ENCODE measurements at regions not wholly inside any gene's neighbourhood (a gene's known extent, or its start where the extent isn't known, plus 50 kb on each side); places are given as distances from the start of the nearest gene placed in this dataset.

DNA sequence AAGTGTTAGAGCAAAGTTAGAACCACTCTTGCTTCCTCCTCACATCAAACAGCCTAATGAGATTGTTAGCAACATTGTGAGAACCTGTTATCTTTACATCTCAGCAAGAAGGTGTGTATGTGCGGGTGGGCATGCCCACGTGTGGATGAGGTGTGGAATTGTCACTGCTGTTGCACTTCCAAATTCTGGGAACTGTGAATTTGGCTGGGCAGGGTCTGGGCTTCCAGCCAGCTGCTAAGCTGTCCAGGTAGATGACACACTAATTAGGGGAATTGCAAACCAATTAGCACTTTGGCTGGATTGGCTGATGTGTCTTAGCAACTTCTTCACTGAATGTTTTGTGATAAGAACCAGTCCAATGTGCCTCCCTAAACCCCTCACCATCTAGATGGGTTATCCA, 848.2 kb downstream of the DHX35 start:
- no peak for TF ChIP-seq EZH2phosphoT487 (conservative IDR thresholded peaks at IDR 0.05; ENCODE audit: low read length)
- TF ChIP-seq, protein P1, sequence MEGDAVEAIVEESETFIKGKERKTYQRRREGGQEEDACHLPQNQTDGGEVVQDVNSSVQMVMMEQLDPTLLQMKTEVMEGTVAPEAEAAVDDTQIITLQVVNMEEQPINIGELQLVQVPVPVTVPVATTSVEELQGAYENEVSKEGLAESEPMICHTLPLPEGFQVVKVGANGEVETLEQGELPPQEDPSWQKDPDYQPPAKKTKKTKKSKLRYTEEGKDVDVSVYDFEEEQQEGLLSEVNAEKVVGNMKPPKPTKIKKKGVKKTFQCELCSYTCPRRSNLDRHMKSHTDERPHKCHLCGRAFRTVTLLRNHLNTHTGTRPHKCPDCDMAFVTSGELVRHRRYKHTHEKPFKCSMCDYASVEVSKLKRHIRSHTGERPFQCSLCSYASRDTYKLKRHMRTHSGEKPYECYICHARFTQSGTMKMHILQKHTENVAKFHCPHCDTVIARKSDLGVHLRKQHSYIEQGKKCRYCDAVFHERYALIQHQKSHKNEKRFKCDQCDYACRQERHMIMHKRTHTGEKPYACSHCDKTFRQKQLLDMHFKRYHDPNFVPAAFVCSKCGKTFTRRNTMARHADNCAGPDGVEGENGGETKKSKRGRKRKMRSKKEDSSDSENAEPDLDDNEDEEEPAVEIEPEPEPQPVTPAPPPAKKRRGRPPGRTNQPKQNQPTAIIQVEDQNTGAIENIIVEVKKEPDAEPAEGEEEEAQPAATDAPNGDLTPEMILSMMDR (IDR thresholded peaks at IDR 0.05; ENCODE audit: insufficient read depth, low read length, poor library complexity, severe bottlenecking), result no peak

Data from SU-DHL-6 (cell line).